ENCODE measurements at regions not wholly inside any gene's neighbourhood (a gene's known extent, or its start where the extent isn't known, plus 50 kb on each side); places are given as distances from the start of the nearest gene placed in this dataset.

GRCh38 chr20:62570897-62571668 lies 71.2 kb upstream of the SLCO4A1 start:
- H3K27me3 ChIP-seq = peaks cover 0 to 77% (median 1%) of the 10 kb centered on the region in 4 donors
- WGBS, 2 donors = 72 to 78% methylated on average over 7 to 11 of the region's 12 CpGs
- H3K36me3 ChIP-seq = no peaks in the 10 kb centered on the region
- H3K9me3 ChIP-seq = no peaks in the 10 kb centered on the region
- DNase-seq = no peak
- no peaks in the 10 kb centered on the region for H3K4me1 ChIP-seq
- H3K4me3 ChIP-seq = no peak overlapping the region
- no peak for TF ChIP-seq POLR2A (IDR thresholded peaks at IDR 0.05)
- TF ChIP-seq, protein P1, sequence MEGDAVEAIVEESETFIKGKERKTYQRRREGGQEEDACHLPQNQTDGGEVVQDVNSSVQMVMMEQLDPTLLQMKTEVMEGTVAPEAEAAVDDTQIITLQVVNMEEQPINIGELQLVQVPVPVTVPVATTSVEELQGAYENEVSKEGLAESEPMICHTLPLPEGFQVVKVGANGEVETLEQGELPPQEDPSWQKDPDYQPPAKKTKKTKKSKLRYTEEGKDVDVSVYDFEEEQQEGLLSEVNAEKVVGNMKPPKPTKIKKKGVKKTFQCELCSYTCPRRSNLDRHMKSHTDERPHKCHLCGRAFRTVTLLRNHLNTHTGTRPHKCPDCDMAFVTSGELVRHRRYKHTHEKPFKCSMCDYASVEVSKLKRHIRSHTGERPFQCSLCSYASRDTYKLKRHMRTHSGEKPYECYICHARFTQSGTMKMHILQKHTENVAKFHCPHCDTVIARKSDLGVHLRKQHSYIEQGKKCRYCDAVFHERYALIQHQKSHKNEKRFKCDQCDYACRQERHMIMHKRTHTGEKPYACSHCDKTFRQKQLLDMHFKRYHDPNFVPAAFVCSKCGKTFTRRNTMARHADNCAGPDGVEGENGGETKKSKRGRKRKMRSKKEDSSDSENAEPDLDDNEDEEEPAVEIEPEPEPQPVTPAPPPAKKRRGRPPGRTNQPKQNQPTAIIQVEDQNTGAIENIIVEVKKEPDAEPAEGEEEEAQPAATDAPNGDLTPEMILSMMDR (IDR thresholded peaks at IDR 0.05) = no peak
- intact Hi-C loops (cut with DNase I) = no loop called here
- H3K27ac ChIP-seq = no peak overlapping the region

DNA sequence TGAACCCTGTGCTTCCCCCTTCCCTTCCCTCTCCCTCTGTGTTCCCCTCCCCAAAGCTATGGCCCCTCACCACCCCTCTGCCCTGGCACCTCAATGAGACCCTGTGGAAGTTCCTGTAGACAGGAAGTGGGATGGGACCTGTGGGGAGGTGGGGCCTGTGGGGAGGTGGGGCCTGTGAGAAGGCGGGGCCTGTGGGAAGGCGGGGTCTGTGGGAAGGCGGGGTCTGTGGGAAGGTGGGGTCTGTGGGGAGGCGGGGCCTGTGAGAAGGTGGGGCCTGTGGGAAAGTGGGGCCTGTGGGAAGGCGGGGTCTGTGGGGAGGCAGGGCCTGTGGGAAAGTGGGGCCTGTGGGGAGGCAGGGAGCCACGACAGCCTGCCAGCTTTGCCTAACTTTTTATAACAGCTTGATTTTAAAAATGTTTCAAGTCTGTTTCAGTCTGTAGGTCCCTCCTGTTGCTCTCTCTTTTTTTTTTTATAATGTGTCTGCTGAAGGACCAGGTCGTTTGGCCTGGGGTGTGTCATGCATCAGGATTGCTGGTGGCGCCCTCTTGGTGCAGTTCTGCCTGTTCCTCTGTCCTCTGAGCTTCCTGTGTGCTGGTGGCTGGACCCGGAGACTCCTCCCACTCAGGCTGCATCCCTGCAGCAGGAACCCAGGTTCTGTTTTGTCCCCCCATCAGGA lies 70.5 kb upstream of the SLCO4A1 start:
- H3K27ac ChIP-seq = no peak overlapping the region
- whole genome bisulfite sequencing, 2 donors = 48 to 64% methylated on average over 5 of the region's 9 CpGs
- no peak for DNase-seq
- intact Hi-C loops (cut with DNase I) = no loop called here
- no peaks in the 10 kb centered on the region for H3K36me3 ChIP-seq
- peaks cover 0 to 80% (median 1%) of the 10 kb centered on the region in 4 donors for H3K27me3 ChIP-seq
- TF ChIP-seq, protein P1 (IDR thresholded peaks at IDR 0.05) = no peak
- no peak for TF ChIP-seq POLR2A (IDR thresholded peaks at IDR 0.05)
- H3K9me3 ChIP-seq = no peaks in the 10 kb centered on the region
- no peak overlapping the region for H3K4me3 ChIP-seq
- H3K4me1 ChIP-seq = no peaks in the 10 kb centered on the region

DNA sequence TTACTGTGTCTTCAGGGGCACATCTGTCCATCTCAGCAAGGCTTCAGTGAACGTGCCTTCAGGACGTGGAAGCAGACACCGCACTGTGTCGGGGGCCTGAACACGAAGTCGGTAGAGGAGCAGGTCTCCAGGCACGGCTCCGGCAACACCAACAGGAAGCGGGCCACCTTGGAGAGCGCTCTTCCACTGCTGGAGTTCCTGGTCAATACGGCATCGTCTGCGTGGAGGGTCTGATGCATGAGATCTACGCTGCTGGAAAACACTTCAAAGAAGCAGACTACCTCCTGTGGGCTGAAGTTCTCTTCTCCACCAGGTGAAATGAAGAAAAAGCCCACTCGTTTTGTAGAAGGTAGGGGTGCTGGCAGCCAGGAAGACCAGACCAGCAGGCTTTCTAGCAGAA lies 69.3 kb upstream of the SLCO4A1 start:
- Histone ChIP-seq H3K4me1 (no peaks in the 10 kb centered on the region), H3K36me3 (no peaks in the 10 kb centered on the region), H3K9me3 (no peaks in the 10 kb centered on the region), H3K4me3 (no peak overlapping the region), H3K27ac (no peak overlapping the region), H3K27me3 (peaks cover 0 to 85% (median 5%) of the 10 kb centered on the region in 4 donors)
- no peak for DNase-seq
- TF ChIP-seq, protein P1 (IDR thresholded peaks at IDR 0.05) = no peak
- TF ChIP-seq POLR2A (IDR thresholded peaks at IDR 0.05) = no peak
- WGBS, 2 donors = 40 to 49% methylated on average over 4 to 15 of the region's 15 CpGs
- intact Hi-C loops (cut with DNase I) = no loop called here

DNA sequence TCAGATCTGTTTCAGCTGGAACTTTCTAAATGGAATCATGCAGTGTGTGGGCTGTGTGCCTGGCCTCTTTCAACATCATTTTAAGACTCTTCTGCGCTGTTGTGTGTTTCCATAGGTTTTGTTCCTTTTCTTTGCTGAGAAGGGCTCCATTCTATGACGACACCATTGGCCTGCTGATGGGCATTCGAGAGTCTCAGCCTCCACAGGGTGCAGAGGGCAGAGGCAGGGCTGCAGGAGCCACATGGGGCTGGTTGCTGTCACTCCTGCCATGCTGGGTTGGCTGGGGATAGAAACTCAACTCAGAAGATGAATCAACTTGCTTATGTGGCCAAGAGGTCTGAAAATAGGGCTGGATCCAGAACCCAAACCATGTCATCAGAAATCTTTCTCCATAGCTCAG lies 68.5 kb upstream of the SLCO4A1 start:
- no peak overlapping the region for H3K27ac ChIP-seq
- WGBS, 2 donors = 33% methylated on average over 3 of the region's 3 CpGs
- H3K36me3 ChIP-seq = no peaks in the 10 kb centered on the region
- no peaks in the 10 kb centered on the region for H3K4me1 ChIP-seq
- H3K27me3 ChIP-seq = peaks cover 0 to 85% (median 8%) of the 10 kb centered on the region in 4 donors
- H3K9me3 ChIP-seq = no peaks in the 10 kb centered on the region
- no peak for DNase-seq
- no peak overlapping the region for H3K4me3 ChIP-seq
- intact Hi-C loops (cut with DNase I) = no loop called here
- no peak for TF ChIP-seq POLR2A (IDR thresholded peaks at IDR 0.05)
- TF ChIP-seq, protein P1 (IDR thresholded peaks at IDR 0.05) = no peak

DNA sequence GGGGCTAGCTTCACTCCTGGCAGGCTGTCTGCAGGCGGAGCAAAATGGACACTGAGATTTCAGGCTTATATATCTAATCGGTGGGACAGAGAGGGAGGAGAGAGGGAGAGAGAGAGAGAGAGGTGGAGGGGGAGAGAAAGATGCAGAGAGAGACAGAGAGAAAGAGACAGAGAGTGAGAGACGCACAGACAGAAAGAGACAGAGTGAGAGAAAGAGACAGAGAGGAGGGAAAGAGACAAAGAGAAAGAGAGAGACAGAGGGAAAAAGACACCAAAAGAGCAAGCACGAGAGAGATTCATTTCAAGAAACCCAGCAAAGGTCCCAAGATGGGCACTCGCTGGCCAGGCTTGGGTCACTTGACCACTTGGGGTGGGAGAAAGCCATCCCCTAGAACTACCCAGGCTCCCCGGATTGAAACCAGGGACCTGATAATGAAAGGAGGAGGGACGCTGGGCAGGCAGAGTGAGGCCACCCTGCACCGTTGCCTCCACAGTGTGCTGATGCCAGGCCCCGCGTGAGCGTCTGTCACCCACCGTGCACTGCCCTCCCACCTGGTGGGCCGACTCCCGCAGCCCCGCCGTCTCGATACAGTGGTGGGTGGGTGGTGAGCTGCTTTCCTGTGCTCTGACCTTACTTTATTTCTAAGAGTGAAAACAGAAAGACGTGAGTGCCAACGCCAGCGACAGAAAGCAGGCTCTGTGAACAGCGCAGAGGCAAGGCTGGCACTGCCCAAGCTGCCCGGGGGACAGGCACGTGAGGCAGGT lies 67.9 kb upstream of the SLCO4A1 start:
- no peak overlapping the region for H3K4me3 ChIP-seq
- H3K27me3 ChIP-seq = peaks cover 0 to 84% (median 8%) of the 10 kb centered on the region in 4 donors
- H3K9me3 ChIP-seq = no peaks in the 10 kb centered on the region
- no peak overlapping the region for H3K27ac ChIP-seq
- no peaks in the 10 kb centered on the region for H3K4me1 ChIP-seq
- no peaks in the 10 kb centered on the region for H3K36me3 ChIP-seq
- WGBS, 2 donors = 75 to 79% methylated on average over 7 to 15 of the region's 23 CpGs
- intact Hi-C loops (cut with DNase I) = no loop called here
- DNase-seq = no peak
- no peak for TF ChIP-seq POLR2A (IDR thresholded peaks at IDR 0.05)
- TF ChIP-seq, protein P1 (IDR thresholded peaks at IDR 0.05) = no peak

Data from esophagus squamous epithelium (tissue), 5 donors.